HCT116 (cell line): ENCODE measurements at regions not wholly inside any gene's neighbourhood (a gene's known extent, or its start where the extent isn't known, plus 50 kb on each side); places are given as distances from the start of the nearest gene placed in this dataset.

ENCODE experiments used
- ATAC-seq: fragments of 200-7000 bp; cut with Tn5 transposase; 2 replicates; pipeline ENCODE4 v1.9.1; 2020; ENCODE audit warnings: mild to moderate bottlenecking, moderate library complexity
- BruUV-seq: library from RNA; stranded (reverse); fragments of 400-500 nt; replicated peaks from 2 replicates; lab custom pipeline; 2021; lab: Mats Ljungman, UMichigan
- CTCF ChIA-PET: fragments of 300-600 bp; sonication (Branson Sonifier 250); formaldehyde crosslinking; loops from one replicate; lab custom pipeline; 2021; ENCODE audit warnings: antibody characterized with exemption; lab: Charles Lee
- POLR2A ChIA-PET: fragments of 300-600, 350-600 bp; sonication (Branson Sonifier 250); formaldehyde crosslinking; loops from one replicate; lab custom pipeline; 2021; ENCODE audit warnings: antibody characterized with exemption; lab: Charles Lee
- RAD21 ChIA-PET, 2 experiments: fragments of 300-600 bp; sonication (Branson Sonifier 250); formaldehyde crosslinking; loops; one replicate each; lab custom pipeline; 2023; ENCODE audit warnings: low total read pairs in 2 of 2; ENCODE audit not compliant: uncharacterized antibody in 2 of 2, unreplicated experiment in 2 of 2, low non-redundant PET in 1 of 2; lab: Charles Lee
- DNase-seq: peaks from one replicate; pipeline ENCODE4 v3.0.0-alpha.2; 2010; ENCODE audit warnings: low read depth, low spot score
- H2AFZ ChIP-seq: fragments of 200-600 bp; shearing (Covaris generic), sonication (generic); 2 replicates; pipeline ENCODE4 v1.6.1; 2017; ENCODE audit warnings: low read depth, mixed run types, mixed read lengths, antibody characterized with exemption, low read length; ENCODE audit not compliant: poor library complexity, severe bottlenecking
- H3K27ac ChIP-seq: 2 replicates; pipeline ENCODE4 v1.5.1; 2012; ENCODE audit warnings: low read depth, low read length
- H3K27me3 ChIP-seq: fragments of 200-600 bp; sonication (generic); 2 replicates; pipeline ENCODE4 v1.6.1; 2016; ENCODE audit warnings: mixed run types, low read length, mixed read lengths; ENCODE audit not compliant: insufficient read depth
- H3K36me3 ChIP-seq, 2 experiments: fragments of 200-500 bp in 1 of 2; fragments of 200-600 bp in 1 of 2; sonication (Bioruptor generic) in 1 of 2; sonication (generic) in 1 of 2; 2 replicates each; pipeline versions ENCODE4 v1.5.1 to v1.6.1; 2014 to 2016; ENCODE audit warnings: low read length in 2 of 2, inconsistent platforms in 1 of 2, mixed read lengths in 1 of 2, mixed run types in 1 of 2; ENCODE audit not compliant: insufficient read depth in 2 of 2, control insufficient read depth in 1 of 2
- H3K4me1 ChIP-seq, 2 experiments: fragments of 200-600 bp in 1 of 2; sonication (generic) in 1 of 2; 2 replicates each; pipeline versions ENCODE4 v1.5.1 to v1.6.1; 2012 to 2017; ENCODE audit warnings: low read length in 2 of 2, inconsistent platforms in 1 of 2, mild to moderate bottlenecking in 1 of 2, mixed read lengths in 1 of 2, mixed run types in 1 of 2, moderate library complexity in 1 of 2; ENCODE audit not compliant: insufficient read depth in 2 of 2, control insufficient read depth in 1 of 2
- H3K4me2 ChIP-seq: fragments of 200-600 bp; sonication (generic); 2 replicates; pipeline ENCODE4 v1.6.1; 2017; ENCODE audit warnings: mixed run types, low read length, mixed read lengths
- H3K4me3 ChIP-seq, 2 experiments: fragments of 200-600 bp in 1 of 2; sonication (generic) in 1 of 2; replicated peaks in 1 of 2; 2 replicates each; pipeline ENCODE4 v1.5.1; 2011 to 2016; ENCODE audit warnings: low read length in 2 of 2, control low read depth in 1 of 2, low read depth in 1 of 2, mild to moderate bottlenecking in 1 of 2, mixed read lengths in 1 of 2, mixed run types in 1 of 2
- H3K79me2 ChIP-seq: fragments of 200-600 bp; sonication (generic); 2 replicates; pipeline ENCODE4 v1.6.1; 2017; ENCODE audit warnings: mild to moderate bottlenecking, mixed run types, low read length, moderate library complexity, mixed read lengths; ENCODE audit not compliant: insufficient read depth
- H3K9ac ChIP-seq: fragments of 200-600 bp; sonication (generic); 2 replicates; pipeline ENCODE4 v1.6.1; 2016; ENCODE audit warnings: low read length, mixed read lengths
- H3K9me2 ChIP-seq: fragments of 200-600 bp; sonication (generic), shearing (Covaris generic); 2 replicates; pipeline ENCODE4 v1.6.1; 2017; ENCODE audit warnings: mixed run types, mild to moderate bottlenecking, moderate library complexity; ENCODE audit not compliant: insufficient read depth
- H3K9me3 ChIP-seq, 2 experiments: fragments of 200-500 bp in 1 of 2; fragments of 200-600 bp in 1 of 2; sonication (Bioruptor generic) in 1 of 2; sonication (generic) in 1 of 2; 2 replicates each; pipeline ENCODE4 v1.6.1; 2014 to 2017; ENCODE audit warnings: low read length in 2 of 2, mixed read lengths in 2 of 2, inconsistent platforms in 1 of 2, low read depth in 1 of 2, mild to moderate bottlenecking in 1 of 2, mixed run types in 1 of 2, moderate library complexity in 1 of 2; ENCODE audit not compliant: control insufficient read depth in 1 of 2, insufficient read depth in 1 of 2
- H4K20me1 ChIP-seq: fragments of 200-600 bp; sonication (generic), shearing (Covaris generic); 2 replicates; pipeline ENCODE4 v1.6.1; 2017; ENCODE audit warnings: mixed run types, mild to moderate bottlenecking, moderate library complexity; ENCODE audit not compliant: insufficient read depth
- POLR2A ChIP-seq: IDR thresholded peaks from 2 replicates; pipeline ENCODE4 v1.7.0; 2011; ENCODE audit warnings: borderline replicate concordance; ENCODE audit not compliant: insufficient read depth, insufficient read length; ENCODE audit errors: extremely low read depth
- SRF ChIP-seq: IDR thresholded peaks from 2 replicates; pipeline ENCODE4 v1.6.1; 2012; ENCODE audit warnings: low read depth
- YY1 ChIP-seq: IDR thresholded peaks from 2 replicates; pipeline ENCODE4 v1.6.1; 2011; ENCODE audit warnings: low read length, low read depth, moderate library complexity, mild to moderate bottlenecking; ENCODE audit not compliant: insufficient replicate concordance; ENCODE audit errors: extremely low read depth
- ZBTB33 ChIP-seq: IDR thresholded peaks from 2 replicates; pipeline ENCODE4 v1.6.1; 2011; ENCODE audit warnings: mild to moderate bottlenecking, low read length, moderate library complexity; ENCODE audit not compliant: insufficient replicate concordance; ENCODE audit errors: extremely low read depth
- intact Hi-C: fragments of 100-400 bp; cut with micrococcal nuclease; formaldehyde crosslinking; loops from 2 replicates; pipeline ENCODE4 v1.10.0; 2022

GRCh38 chr14:71466946-71467345 lies 465.3 kb upstream of the RGS6 start (continued):
- TF ChIP-seq ZBTB33 (no peak), POLR2A (no peak)
- TF ChIP-seq, all 23 proteins: peak for 0

DNA sequence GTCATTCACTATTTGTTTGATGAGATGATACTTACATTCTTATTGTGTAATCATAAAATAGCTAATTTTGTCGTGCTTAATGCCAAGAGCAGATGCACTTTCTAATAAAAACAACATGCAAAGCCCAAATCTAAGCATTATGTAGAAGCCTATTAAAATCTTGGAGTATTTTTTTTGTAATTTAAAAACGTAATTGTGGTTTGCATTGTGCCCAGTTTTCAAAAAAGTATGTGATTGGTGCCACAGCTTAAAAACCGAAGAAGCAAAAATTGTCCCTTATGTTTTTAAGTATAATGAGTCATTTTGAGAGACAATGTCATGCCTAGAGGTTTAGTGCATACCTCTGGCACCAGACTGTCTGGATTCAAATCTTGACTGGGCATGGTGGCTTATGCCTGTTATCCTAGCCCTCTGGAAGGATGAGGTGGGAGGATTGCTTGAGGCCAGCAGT lies 464.8 kb upstream of the RGS6 start:
- intact Hi-C loops = no loop called here
- TF ChIP-seq ZBTB33 (no peak), SRF (no peak), YY1 (no peak)
- Histone ChIP-seq H3K79me2 (no peaks in the 10 kb centered on the region), H3K4me2 (no peak overlapping the region), H3K4me3 (no peak overlapping the region), H3K27ac (no peak overlapping the region), H3K4me1 (no peaks in the 10 kb centered on the region), H3K9me3 (no peaks in the 10 kb centered on the region), H4K20me1 (no peaks in the 10 kb centered on the region), H3K36me3 (no peaks in the 10 kb centered on the region), H3K27me3 (no peaks in the 10 kb centered on the region), H3K9me2 (no peaks in the 10 kb centered on the region), H2AFZ (no peak overlapping the region), H3K9ac (no peak overlapping the region)
- BruUV-seq = no TSS peak
- DNase-seq (no peak), ATAC-seq (no peak)
- CTCF ChIA-PET = no interaction called here
- POLR2A ChIA-PET = no interaction called here
- RAD21 ChIA-PET = no interaction called here
